ENCODE measurements at regions not wholly inside any gene's neighbourhood (a gene's known extent, or its start where the extent isn't known, plus 50 kb on each side); places are given as distances from the start of the nearest gene placed in this dataset.

GRCh38 chr1:209318181-209319056 is 265.1 kb upstream of the CAMK1G start (continued):
- no peak for TF ChIP-seq REST (IDR thresholded peaks at IDR 0.05; ENCODE audit: unreplicated experiment)
- no peak for TF ChIP-seq EZH2 (IDR thresholded peaks at IDR 0.05; ENCODE audit: low read depth, unreplicated experiment)
- TF ChIP-seq CREB1 (CRISPR knock-in tag; IDR thresholded peaks at IDR 0.05; ENCODE audit: low read depth) = no peak
- TF ChIP-seq ETS1 (IDR thresholded peaks at IDR 0.05) = no peak
- TF ChIP-seq ZNF331 (CRISPR knock-in tag; IDR thresholded peaks at IDR 0.05; ENCODE audit: low read depth) = no peak
- TF ChIP-seq STAT1 (IDR thresholded peaks at IDR 0.05; ENCODE audit: unreplicated experiment) = no peak

- peak overlapping the region; percentile 23; the same call in 1 of the 2 replicates for H2AFZ ChIP-seq
- no peaks in the 10 kb centered on the region for H4K20me1 ChIP-seq (replicated peaks; ENCODE audit: insufficient read depth)
- no peaks in the 10 kb centered on the region for H3K36me3 ChIP-seq (ENCODE audit: insufficient read depth)
- Mint-ChIP-seq H3K9me3 (peaks cover 3% of the 10 kb centered on the region), H3K27ac (no peak overlapping the region), H3K4me3 (no peak overlapping the region), H3K4me1 (peaks cover 5% of the 10 kb centered on the region; the same call in 2 of the 3 replicates), H3K36me3 (ENCODE audit: low read depth) (no peaks in the 10 kb centered on the region), H3K27me3 (ENCODE audit: insufficient read depth, low read depth, poor library complexity) (peaks cover 1% of the 10 kb centered on the region)
- ATAC-seq (no peak), DNase-seq (ENCODE audit: low spot score) (no peak)
- no peak overlapping the region for H3K4me2 ChIP-seq
- H3K27ac ChIP-seq (ENCODE audit: low read depth) = no peak overlapping the region
- no peaks in the 10 kb centered on the region for H3K79me2 ChIP-seq (replicated peaks; ENCODE audit: insufficient read depth)
- no peaks in the 10 kb centered on the region for H3F3A ChIP-seq (replicated peaks; ENCODE audit: low read depth)
- peaks cover 14% of the 10 kb centered on the region; the same call in 1 of the 2 replicates for H3K9me2 ChIP-seq (ENCODE audit: insufficient read depth)
- no peaks in the 10 kb centered on the region for H3K27me3 ChIP-seq (ENCODE audit: insufficient read depth)
- no peaks in the 10 kb centered on the region; the same call in 1 of the 2 replicates for H3K4me1 ChIP-seq (ENCODE audit: insufficient read depth)
- no peak overlapping the region for H3K4me3 ChIP-seq
- no peak for TF ChIP-seq POLR2AphosphoS5 (IDR thresholded peaks at IDR 0.05; ENCODE audit: low read depth)
- TF ChIP-seq ZNF114 (CRISPR knock-in tag; IDR thresholded peaks at IDR 0.05) = no peak
- TF ChIP-seq ZNF462 (CRISPR knock-in tag; IDR thresholded peaks at IDR 0.05) = no peak
- TF ChIP-seq ETS1 (IDR thresholded peaks at IDR 0.05) = no peak
- no peak for TF ChIP-seq ZNF331 (CRISPR knock-in tag; IDR thresholded peaks at IDR 0.05; ENCODE audit: low read depth)
- TF ChIP-seq NANOG (IDR thresholded peaks at IDR 0.05; ENCODE audit: borderline replicate concordance) = no peak
Observed at GRCh38 chr1:209319057-209319432, 264.5 kb upstream of the CAMK1G start.

Measured in GM23338 (cell line).